HG03025 (cell line): ENCODE measurements at regions not wholly inside any gene's neighbourhood (a gene's known extent, or its start where the extent isn't known, plus 50 kb on each side); places are given as distances from the start of the nearest gene placed in this dataset.

Source experiments
- ATAC-seq: cut with Tn5 transposase; IDR thresholded peaks from one replicate; pipeline ENCODE4 v1.9.1; 2021; ENCODE audit warnings: mild to moderate bottlenecking, moderate library complexity; ENCODE audit not compliant: unreplicated experiment, low FRiP score

GRCh38 chr3:72698154-72698917 lies 149.9 kb downstream of the SHQ1 start:
- no peak for ATAC-seq

GRCh38 chr3:72697717-72698116 lies 150.5 kb downstream of the SHQ1 start:
- ATAC-seq: no peak

GRCh38 chr3:72696815-72697214 lies 151.4 kb downstream of the SHQ1 start:
- no peak for ATAC-seq

- no peak for ATAC-seq
Observed at GRCh38 chr3:72694398-72694797, 153.8 kb downstream of the SHQ1 start.

GRCh38 chr3:72692990-72693389 lies 155.3 kb downstream of the SHQ1 start:
- no peak for ATAC-seq

- no peak for ATAC-seq
Observed at GRCh38 chr3:72690629-72691028, 157.6 kb downstream of the SHQ1 start.

GRCh38 chr3:72682936-72683452 lies 165.3 kb downstream of the SHQ1 start:
- no peak for ATAC-seq

- no peak for ATAC-seq
Observed at GRCh38 chr3:72681598-72681997, 166.6 kb downstream of the SHQ1 start.

- no peak for ATAC-seq
Observed at GRCh38 chr3:72680766-72681165, 167.5 kb downstream of the SHQ1 start.

- no peak for ATAC-seq
Observed at GRCh38 chr3:72679540-72680198, 168.6 kb downstream of the SHQ1 start.

GRCh38 chr3:72678867-72679266 lies 169.4 kb downstream of the SHQ1 start:
- ATAC-seq: no peak

- no peak for ATAC-seq
Observed at GRCh38 chr3:72678380-72678779, 169.9 kb downstream of the SHQ1 start.

GRCh38 chr3:72675243-72675642 lies 173.0 kb downstream of the SHQ1 start:
- no peak for ATAC-seq

- ATAC-seq: no peak
Observed at GRCh38 chr3:72673011-72673771, 175.1 kb downstream of the SHQ1 start.

- ATAC-seq: no peak
Observed at GRCh38 chr3:72669224-72669623, 179.0 kb downstream of the SHQ1 start.

GRCh38 chr3:72666447-72666755 lies 181.8 kb downstream of the SHQ1 start:
- ATAC-seq: no peak

GRCh38 chr3:72665701-72666446 lies 182.4 kb downstream of the SHQ1 start:
- ATAC-seq: no peak

GRCh38 chr3:72665103-72665502 lies 183.1 kb downstream of the SHQ1 start:
- ATAC-seq: no peak

GRCh38 chr3:72664184-72664975 lies 183.9 kb downstream of the SHQ1 start:
- no peak for ATAC-seq

GRCh38 chr3:72663429-72663828 lies 184.8 kb downstream of the SHQ1 start:
- ATAC-seq: no peak
